DOHH2 (cell line): ENCODE measurements at regions not wholly inside any gene's neighbourhood (a gene's known extent, or its start where the extent isn't known, plus 50 kb on each side); places are given as distances from the start of the nearest gene placed in this dataset.

ENCODE experiments used
- H3F3A ChIP-seq: fragments of 200-600 bp; sonication (generic), shearing (Covaris generic); 2 replicates; pipeline ENCODE4 v1.6.0; 2016; ENCODE audit warnings: antibody characterized with exemption, mild to moderate bottlenecking; ENCODE audit not compliant: control insufficient read depth, insufficient read depth
- H3K27ac ChIP-seq: fragments of 200-600 bp; sonication (generic); 2 replicates; pipeline ENCODE4 v1.5.1; 2014; ENCODE audit warnings: low read depth, mild to moderate bottlenecking, low read length, moderate library complexity
- H3K27me3 ChIP-seq: fragments of 200-600 bp; sonication (generic); 2 replicates; pipeline ENCODE4 v1.6.1; 2014; ENCODE audit warnings: mild to moderate bottlenecking, low read length, mixed read lengths; ENCODE audit not compliant: control insufficient read depth
- H3K36me3 ChIP-seq: fragments of 200-600 bp; sonication (generic); 2 replicates; pipeline ENCODE4 v1.6.1; 2014; ENCODE audit warnings: mild to moderate bottlenecking, low read length, moderate library complexity, mixed read lengths; ENCODE audit not compliant: control insufficient read depth
- H3K4me1 ChIP-seq: fragments of 200-600 bp; sonication (generic); 2 replicates; pipeline ENCODE4 v1.6.1; 2014; ENCODE audit warnings: mild to moderate bottlenecking, low read length, mixed read lengths; ENCODE audit not compliant: control insufficient read depth
- H3K4me2 ChIP-seq: fragments of 200-600 bp; sonication (generic); 2 replicates; pipeline ENCODE4 v1.6.0; 2014; ENCODE audit warnings: mild to moderate bottlenecking, low read length, moderate library complexity
- H3K4me3 ChIP-seq: fragments of 200-600 bp; sonication (generic); 2 replicates; pipeline ENCODE4 v1.5.1; 2014; ENCODE audit warnings: mild to moderate bottlenecking, low read length, mixed read lengths
- H3K79me2 ChIP-seq: fragments of 200-600 bp; sonication (generic); 2 replicates; pipeline ENCODE4 v1.6.1; 2014; ENCODE audit warnings: mild to moderate bottlenecking, low read length, mixed read lengths; ENCODE audit not compliant: control insufficient read depth
- H3K9me2 ChIP-seq: fragments of 200-600 bp; sonication (generic); replicated peaks from 2 replicates; pipeline ENCODE4 v1.6.1; 2014; ENCODE audit warnings: mild to moderate bottlenecking, low read length, mixed read lengths; ENCODE audit not compliant: control insufficient read depth
- H3K9me3 ChIP-seq: fragments of 200-600 bp; sonication (generic); 2 replicates; pipeline ENCODE4 v1.6.1; 2014; ENCODE audit warnings: antibody characterized with exemption, low read length, mixed read lengths; ENCODE audit not compliant: control insufficient read depth, insufficient read depth
- H4K20me1 ChIP-seq: fragments of 200-600 bp; sonication (generic); 2 replicates; pipeline ENCODE4 v1.6.0; 2014; ENCODE audit warnings: low read depth, mild to moderate bottlenecking, antibody characterized with exemption, low read length, moderate library complexity; ENCODE audit not compliant: control insufficient read depth, insufficient read depth
- EZH2phosphoT487 ChIP-seq: fragments of 200-600 bp; sonication (generic); IDR thresholded peaks from 2 replicates; pipeline ENCODE4 v1.6.1; 2017; ENCODE audit warnings: borderline replicate concordance, mild to moderate bottlenecking, antibody characterized with exemption, low read length, moderate library complexity, mixed read lengths
- TF ChIP-seq, protein P1 (sequence below): fragments of 200-600 bp; sonication (generic); IDR thresholded peaks from one replicate; pipeline ENCODE4 v1.5.1; 2014; ENCODE audit warnings: antibody characterized with exemption, mild to moderate bottlenecking, low read depth, low read length; ENCODE audit not compliant: poor library complexity, severe bottlenecking

DNA sequence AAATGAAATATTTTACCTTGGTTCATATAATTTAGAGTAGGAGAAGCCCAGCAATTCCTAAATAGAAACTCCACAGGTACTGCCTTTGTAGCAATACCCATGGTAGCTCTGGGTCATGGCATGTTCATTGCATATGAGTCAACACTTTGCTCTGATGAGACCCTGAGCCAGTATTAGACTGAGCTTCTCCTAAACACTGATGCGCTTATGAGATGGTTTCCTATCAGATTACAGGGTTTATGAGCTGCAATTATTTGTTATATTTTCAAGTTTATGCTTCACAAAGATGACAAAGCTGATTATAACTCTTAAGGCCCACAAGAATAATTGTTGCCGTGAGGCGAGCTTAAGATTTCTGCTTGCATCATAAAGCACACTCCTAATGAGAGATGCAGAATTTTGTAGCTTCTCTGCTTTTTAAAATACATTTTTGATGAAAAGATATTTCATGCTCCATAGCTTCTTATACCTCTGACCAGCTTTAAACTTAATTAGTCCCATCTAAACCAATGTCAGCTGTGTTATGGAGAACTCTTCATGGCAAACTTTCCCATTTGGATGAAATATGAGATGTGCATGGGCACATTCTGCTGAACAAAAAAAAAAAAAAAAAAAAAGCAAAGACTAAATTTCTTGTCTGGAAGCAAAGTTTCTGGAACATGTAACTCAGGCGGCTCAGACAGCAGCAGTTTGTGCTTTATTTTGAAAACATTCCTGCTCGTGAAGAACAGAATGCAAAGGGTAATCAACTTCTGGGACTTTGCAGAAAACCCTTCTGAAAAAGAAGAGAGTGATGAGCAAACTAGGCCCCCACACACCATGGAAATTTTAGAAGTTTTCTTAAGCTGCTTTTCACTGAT, 162.6 kb downstream of the KCNE4 start:
- H4K20me1 ChIP-seq = no peaks in the 10 kb centered on the region
- no peaks in the 10 kb centered on the region for H3K4me1 ChIP-seq
- no peaks in the 10 kb centered on the region for H3K9me3 ChIP-seq
- H3K36me3 ChIP-seq = no peaks in the 10 kb centered on the region
- H3K4me3 ChIP-seq = no peak overlapping the region
- H3K9me2 ChIP-seq = no peaks in the 10 kb centered on the region
- H3K79me2 ChIP-seq = no peaks in the 10 kb centered on the region
- no peak for TF ChIP-seq EZH2phosphoT487
- TF ChIP-seq, protein P1, sequence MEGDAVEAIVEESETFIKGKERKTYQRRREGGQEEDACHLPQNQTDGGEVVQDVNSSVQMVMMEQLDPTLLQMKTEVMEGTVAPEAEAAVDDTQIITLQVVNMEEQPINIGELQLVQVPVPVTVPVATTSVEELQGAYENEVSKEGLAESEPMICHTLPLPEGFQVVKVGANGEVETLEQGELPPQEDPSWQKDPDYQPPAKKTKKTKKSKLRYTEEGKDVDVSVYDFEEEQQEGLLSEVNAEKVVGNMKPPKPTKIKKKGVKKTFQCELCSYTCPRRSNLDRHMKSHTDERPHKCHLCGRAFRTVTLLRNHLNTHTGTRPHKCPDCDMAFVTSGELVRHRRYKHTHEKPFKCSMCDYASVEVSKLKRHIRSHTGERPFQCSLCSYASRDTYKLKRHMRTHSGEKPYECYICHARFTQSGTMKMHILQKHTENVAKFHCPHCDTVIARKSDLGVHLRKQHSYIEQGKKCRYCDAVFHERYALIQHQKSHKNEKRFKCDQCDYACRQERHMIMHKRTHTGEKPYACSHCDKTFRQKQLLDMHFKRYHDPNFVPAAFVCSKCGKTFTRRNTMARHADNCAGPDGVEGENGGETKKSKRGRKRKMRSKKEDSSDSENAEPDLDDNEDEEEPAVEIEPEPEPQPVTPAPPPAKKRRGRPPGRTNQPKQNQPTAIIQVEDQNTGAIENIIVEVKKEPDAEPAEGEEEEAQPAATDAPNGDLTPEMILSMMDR = no peak
- H3K27ac ChIP-seq = no peak overlapping the region
- H3K4me2 ChIP-seq = no peak overlapping the region
- no peaks in the 10 kb centered on the region for H3F3A ChIP-seq
- H3K27me3 ChIP-seq = no peaks in the 10 kb centered on the region

DNA sequence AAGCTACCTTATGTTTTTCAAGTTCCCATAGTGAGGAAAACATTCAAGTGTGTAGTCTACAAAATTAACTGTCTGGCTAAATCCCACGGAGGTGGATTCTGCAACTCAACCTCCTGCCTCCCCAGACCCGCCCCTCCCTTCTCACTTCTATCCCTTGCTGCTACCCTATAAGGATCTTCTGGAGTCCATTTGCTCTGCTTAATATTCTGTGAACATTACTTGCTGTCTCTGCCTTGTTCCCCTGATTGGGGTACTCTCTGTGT, 163.2 kb downstream of the KCNE4 start:
- no peaks in the 10 kb centered on the region for H3K4me1 ChIP-seq
- H3F3A ChIP-seq = no peaks in the 10 kb centered on the region
- TF ChIP-seq EZH2phosphoT487 = no peak
- TF ChIP-seq, protein P1 = no peak
- no peak overlapping the region for H3K4me2 ChIP-seq
- no peaks in the 10 kb centered on the region for H3K27me3 ChIP-seq
- no peaks in the 10 kb centered on the region for H3K79me2 ChIP-seq
- H3K9me3 ChIP-seq = no peaks in the 10 kb centered on the region
- H3K4me3 ChIP-seq = no peak overlapping the region
- H4K20me1 ChIP-seq = no peaks in the 10 kb centered on the region
- H3K36me3 ChIP-seq = no peaks in the 10 kb centered on the region
- H3K27ac ChIP-seq = no peak overlapping the region
- H3K9me2 ChIP-seq = no peaks in the 10 kb centered on the region

DNA sequence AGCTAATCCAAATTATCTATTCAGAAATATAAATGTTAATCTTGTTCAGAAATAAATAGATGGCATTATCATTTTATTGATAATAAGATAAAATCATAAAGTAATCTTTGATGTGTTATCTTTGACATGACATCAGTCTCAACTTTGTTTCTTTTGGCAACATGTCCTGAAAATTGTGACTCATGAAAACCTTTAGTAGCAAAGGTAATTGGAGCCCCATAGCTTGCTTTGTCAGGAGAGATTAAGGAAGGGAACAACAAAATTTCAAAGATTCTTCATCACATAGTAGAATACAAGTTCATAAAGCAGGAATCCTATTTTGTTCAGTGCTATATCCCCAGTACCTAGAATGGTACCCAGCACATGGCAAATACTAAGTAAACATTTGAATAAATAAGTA, 165.4 kb downstream of the KCNE4 start:
- H3K4me3 ChIP-seq = no peak overlapping the region
- H3K27ac ChIP-seq = no peak overlapping the region
- no peaks in the 10 kb centered on the region for H3F3A ChIP-seq
- H3K36me3 ChIP-seq = no peaks in the 10 kb centered on the region
- TF ChIP-seq, protein P1 = no peak
- no peak for TF ChIP-seq EZH2phosphoT487
- H3K4me2 ChIP-seq = no peak overlapping the region
- H3K27me3 ChIP-seq = no peaks in the 10 kb centered on the region
- no peaks in the 10 kb centered on the region for H3K79me2 ChIP-seq
- H3K4me1 ChIP-seq = no peaks in the 10 kb centered on the region
- no peaks in the 10 kb centered on the region for H4K20me1 ChIP-seq
- no peaks in the 10 kb centered on the region for H3K9me3 ChIP-seq
- H3K9me2 ChIP-seq = no peaks in the 10 kb centered on the region
